ENCODE measurements at regions not wholly inside any gene's neighbourhood (a gene's known extent, or its start where the extent isn't known, plus 50 kb on each side); places are given as distances from the start of the nearest gene placed in this dataset.

DNA sequence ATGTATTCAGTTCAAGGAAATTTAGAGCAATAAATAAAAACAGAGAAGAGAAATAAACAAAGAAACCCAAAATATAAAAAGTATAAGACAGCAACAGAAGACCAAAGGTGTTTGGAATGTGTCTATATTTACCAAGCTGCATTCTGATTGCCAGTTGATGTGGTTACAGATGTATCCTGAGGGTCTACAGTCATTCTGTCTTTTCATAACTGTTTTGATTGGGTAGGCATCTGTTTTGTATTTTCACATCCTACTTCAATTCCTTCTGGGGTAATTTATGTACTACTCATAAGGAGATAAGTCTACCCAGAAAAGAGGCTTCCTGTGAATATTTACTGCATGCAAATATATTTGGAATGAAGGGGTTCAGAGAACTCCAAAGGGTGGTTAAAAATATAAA is 596.8 kb upstream of the GCFC2 start:
- DNase-seq (ENCODE audit: low spot score in 2 of 2), result no peak
- intact Hi-C loops (cut with DNase I; ENCODE audit: low total_unique reads), result no loop called here
- TF ChIP-seq POLR2A (IDR thresholded peaks at IDR 0.05) (no peak), CTCF (IDR thresholded peaks at IDR 0.05) (no peak)
- no peak overlapping the region for H3K4me3 ChIP-seq (ENCODE audit: low read depth, poor library complexity, severe bottlenecking)

- no peak for TF ChIP-seq POLR2A (IDR thresholded peaks at IDR 0.05)
- TF ChIP-seq CTCF (IDR thresholded peaks at IDR 0.05), result no peak
- intact Hi-C loops (cut with DNase I; ENCODE audit: low total_unique reads), result no loop called here
- no peak for DNase-seq (ENCODE audit: low spot score in 2 of 2)
- no peak overlapping the region for H3K4me3 ChIP-seq (ENCODE audit: low read depth, poor library complexity, severe bottlenecking)
These were observed 587.3 kb upstream of the GCFC2 start for GRCh38 chr2:76298041-76298440.

GRCh38 chr2:76296438-76296837 is 585.7 kb upstream of the GCFC2 start:
- DNase-seq (ENCODE audit: low spot score in 2 of 2), result no peak
- TF ChIP-seq POLR2A (IDR thresholded peaks at IDR 0.05) (no peak), CTCF (IDR thresholded peaks at IDR 0.05) (no peak)
- intact Hi-C loops (cut with DNase I; ENCODE audit: low total_unique reads), result no loop called here
- no peak overlapping the region for H3K4me3 ChIP-seq (ENCODE audit: low read depth, poor library complexity, severe bottlenecking)
- 84 to 90% methylated on average over 3 of the region's 3 CpGs for WGBS, 2 donors

- TF ChIP-seq POLR2A (IDR thresholded peaks at IDR 0.05) (no peak), CTCF (IDR thresholded peaks at IDR 0.05) (no peak)
- intact Hi-C loops (cut with DNase I; ENCODE audit: low total_unique reads), result no loop called here
- no peak for DNase-seq (ENCODE audit: low spot score in 2 of 2)
- H3K4me3 ChIP-seq (ENCODE audit: low read depth, poor library complexity, severe bottlenecking), result no peak overlapping the region
These were observed 585.0 kb upstream of the GCFC2 start for GRCh38 chr2:76295762-76296161.

- WGBS, 2 donors, result 38 to 51% methylated on average over 1 of the region's 1 CpG
- intact Hi-C loops (cut with DNase I; ENCODE audit: low total_unique reads), result no loop called here
- no peak overlapping the region for H3K4me3 ChIP-seq (ENCODE audit: low read depth, poor library complexity, severe bottlenecking)
- no peak for DNase-seq (ENCODE audit: low spot score in 2 of 2)
- TF ChIP-seq POLR2A (IDR thresholded peaks at IDR 0.05), result no peak
- TF ChIP-seq CTCF (IDR thresholded peaks at IDR 0.05), result no peak
These were observed 577.9 kb upstream of the GCFC2 start for GRCh38 chr2:76288598-76288997.

DNA sequence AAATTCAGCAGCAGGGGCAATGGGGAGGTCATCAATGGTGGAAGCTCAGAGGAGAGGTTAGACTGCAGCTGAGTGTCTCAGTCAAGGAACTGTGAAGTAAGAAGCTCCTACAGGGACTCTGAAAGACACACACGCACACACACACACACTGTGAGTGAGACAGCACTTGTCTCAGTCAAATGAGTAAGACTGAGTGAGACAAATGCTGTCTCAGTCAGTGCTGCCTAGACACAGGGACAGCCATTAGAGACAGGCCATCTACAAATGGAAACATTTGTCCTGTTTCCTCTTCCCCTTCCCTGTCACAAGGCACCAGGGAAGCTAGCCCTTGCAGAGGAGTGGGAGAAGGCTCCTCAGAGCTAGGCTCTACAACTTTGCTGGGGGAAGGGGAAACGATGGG is 577.4 kb upstream of the GCFC2 start:
- H3K4me3 ChIP-seq (ENCODE audit: low read depth, poor library complexity, severe bottlenecking), result no peak overlapping the region
- intact Hi-C loops (cut with DNase I; ENCODE audit: low total_unique reads), result no loop called here
- no peak for TF ChIP-seq CTCF (IDR thresholded peaks at IDR 0.05)
- no peak for TF ChIP-seq POLR2A (IDR thresholded peaks at IDR 0.05)
- 66 to 75% methylated on average over 2 of the region's 2 CpGs for WGBS, 2 donors
- no peak for DNase-seq (ENCODE audit: low spot score in 2 of 2)
